Esophagus mucosa (tissue), 1 donor: ENCODE measurements at regions not wholly inside any gene's neighbourhood (a gene's known extent, or its start where the extent isn't known, plus 50 kb on each side); places are given as distances from the start of the nearest gene placed in this dataset.
"Not testable (repeated sequence)": the region's sequence is repeated elsewhere in the genome, so short reads cannot be mapped to it uniquely, and the experiment has no call there.

Experiments
- ATAC-seq: fragments of 200-7000 bp; cut with Tn5 transposase; one replicate; pipeline ENCODE4 v1.9.1; 2020
- donor health status: DM: yes; HTN: yes; CAD: no.

DNA sequence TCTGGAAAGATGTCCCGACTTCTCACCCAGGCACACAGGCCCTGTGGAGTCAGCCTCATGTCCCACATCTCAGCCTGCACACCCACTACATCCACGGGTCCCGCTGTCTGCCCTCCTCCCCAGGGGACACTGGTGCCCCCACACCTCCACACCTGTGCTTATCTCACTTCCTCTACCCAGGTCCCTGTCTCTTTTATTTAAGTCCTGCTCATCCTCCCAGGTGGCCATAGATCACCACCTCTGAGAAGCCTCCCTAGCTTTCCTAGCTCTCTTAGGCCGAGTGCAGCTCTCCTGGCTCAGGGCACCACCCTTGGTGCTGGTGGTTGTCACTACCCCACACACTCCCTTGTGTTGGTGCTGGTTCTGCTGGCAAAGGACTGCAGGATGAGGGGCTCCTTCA is 143.6 kb upstream of the PITX1 start:
- no peak for ATAC-seq

DNA sequence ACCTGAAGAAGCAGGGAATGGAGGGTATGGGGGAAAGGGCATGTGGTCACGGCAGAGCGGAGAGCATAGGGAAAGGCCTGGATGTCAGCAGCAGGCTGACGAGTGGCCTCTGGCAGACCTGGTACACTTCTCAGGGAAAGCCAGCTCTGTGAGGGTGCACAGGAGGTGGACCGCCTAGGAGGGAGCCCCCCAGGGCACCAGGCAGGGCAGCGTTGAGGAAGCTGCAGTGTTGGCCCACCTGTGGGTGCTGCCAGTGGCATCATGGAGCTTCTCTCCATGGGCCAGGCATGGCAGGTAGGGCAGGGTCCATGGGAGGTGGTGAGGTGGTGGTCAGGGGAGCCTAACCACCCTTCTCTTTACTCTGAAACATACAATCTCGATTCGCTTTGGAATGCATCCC is 143.0 kb upstream of the PITX1 start:
- no peak for ATAC-seq

GRCh38 chr5:135174315-135175096 is 140.5 kb upstream of the PITX1 start:
- ATAC-seq, result peak; percentile 12

DNA sequence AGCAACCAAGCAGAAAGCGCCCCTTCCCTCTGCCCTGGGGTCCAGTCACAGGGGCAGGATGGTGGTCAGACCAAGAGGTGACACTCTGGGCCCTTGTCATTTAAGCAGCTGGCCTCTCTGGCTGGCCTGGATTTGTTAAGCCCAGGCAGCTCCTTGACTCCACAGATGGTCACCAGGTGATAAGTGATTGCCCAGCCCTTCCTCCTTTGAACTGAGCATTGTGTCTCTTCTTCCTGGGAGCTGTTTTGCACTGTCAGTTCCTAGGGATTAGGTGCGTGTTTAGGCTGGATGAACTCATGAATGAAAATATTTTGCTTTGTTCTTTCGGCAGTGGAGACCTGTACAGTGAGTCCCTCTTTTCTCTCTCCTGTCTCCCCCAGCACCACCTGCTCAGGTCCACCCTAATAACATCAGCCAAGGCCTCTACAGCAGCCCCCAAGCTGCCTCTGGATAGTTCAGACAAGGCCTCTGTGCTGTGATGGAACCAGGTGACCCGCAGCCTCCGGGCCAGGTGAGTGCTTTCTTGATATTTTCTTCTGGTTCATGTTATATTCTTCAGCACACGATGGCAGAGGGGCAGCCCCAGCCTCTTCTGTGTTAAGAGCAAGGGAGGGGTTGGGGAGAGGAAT is 139.7 kb upstream of the PITX1 start:
- ATAC-seq, result peak; percentile 53

DNA sequence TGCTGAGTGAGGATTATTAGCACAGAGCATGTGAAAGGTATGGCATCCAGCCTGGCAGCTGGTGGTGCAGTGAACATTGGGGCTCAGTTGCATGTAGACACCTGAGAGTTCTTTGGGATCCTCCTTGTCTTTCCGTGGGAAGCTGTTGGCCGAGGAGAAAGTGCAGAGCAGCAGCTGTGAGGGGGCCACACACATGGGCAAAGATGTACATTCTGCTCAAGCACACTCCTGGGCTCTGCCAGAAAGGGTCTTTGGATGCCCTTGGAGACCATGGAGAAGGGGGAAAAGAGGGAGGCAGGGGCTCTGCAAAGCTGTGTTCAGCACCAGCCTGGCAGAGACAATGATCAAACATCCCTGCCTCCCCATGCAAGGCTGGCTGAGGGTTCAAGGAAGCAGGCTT is 138.7 kb upstream of the PITX1 start:
- ATAC-seq, result no peak

DNA sequence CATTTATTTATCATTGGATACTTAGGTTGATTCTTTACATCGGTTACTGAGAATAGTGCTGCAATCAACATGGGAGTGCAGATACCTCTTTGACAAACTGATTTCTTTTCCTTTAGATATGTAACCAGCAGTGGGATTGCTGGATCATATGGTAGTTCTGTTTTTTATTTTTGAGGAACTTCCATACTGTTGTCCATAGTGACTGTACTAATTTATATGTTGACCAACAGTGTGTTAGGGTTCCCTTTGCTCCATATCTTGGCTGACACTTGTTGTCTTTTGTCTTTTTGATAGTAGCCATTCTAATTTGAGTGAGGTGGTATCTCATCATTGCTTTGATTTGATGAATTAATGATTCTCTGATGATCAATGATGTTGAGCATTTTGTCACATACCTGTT is 137.3 kb upstream of the PITX1 start:
- no peak for ATAC-seq

GRCh38 chr5:135170500-135170899 is 136.5 kb upstream of the PITX1 start:
- ATAC-seq, result no peak

GRCh38 chr5:135169753-135170152 is 135.7 kb upstream of the PITX1 start:
- ATAC-seq, result no peak

DNA sequence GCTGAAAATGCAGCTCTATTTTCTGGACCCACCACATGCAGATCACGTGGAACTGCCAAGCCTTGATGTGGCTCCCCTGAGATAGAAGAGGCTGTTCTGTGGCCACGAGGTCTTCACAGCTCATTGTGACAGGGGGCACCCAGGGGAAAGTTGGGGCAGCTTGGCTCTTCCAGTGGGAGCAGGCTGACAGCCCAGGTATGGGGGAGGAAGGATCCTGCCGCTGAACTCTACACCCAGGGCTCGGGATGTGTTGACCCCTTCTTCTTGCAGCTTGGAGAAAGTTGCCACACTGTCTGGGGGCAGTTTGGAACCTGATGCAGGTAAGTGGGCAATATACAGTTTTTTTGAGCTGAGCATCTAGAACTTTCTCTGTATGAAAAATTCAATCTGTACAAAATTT is 133.6 kb upstream of the PITX1 start:
- ATAC-seq, result no peak

DNA sequence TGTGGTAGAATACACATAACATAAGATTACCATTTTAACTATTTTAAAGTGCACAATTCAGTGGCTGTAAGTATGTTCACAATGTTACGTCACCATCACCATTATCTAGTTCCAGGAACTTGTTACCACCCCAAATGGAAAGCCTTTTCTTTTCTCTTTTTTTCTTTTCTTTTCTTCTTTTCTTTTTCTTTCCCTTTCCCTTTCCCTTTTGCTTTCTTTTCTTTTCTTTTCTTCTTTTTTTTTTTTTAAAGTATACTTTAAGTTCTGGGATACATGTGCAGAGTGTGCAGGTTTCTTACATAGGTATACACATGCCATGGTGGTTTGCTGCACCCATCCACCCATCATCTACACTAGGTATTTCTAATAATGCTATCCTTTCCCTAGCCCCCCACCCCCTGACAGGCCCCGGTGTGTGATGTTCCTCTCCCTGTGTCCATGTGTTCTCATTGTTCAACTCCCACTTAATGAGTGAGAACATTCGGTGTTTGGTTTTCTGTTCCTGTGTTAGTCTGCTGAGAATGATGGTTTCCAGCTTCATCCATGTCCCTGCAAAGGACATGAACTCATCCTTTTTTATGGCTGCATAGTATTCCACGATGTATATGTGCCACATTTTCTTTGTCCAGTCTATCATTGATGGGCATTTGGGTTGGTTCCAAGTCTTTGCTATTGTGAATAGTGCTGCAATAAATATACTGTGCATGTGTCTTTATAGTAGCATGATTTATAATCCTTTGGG is 131.0 kb upstream of the PITX1 start:
- not testable (repeated sequence) for ATAC-seq

DNA sequence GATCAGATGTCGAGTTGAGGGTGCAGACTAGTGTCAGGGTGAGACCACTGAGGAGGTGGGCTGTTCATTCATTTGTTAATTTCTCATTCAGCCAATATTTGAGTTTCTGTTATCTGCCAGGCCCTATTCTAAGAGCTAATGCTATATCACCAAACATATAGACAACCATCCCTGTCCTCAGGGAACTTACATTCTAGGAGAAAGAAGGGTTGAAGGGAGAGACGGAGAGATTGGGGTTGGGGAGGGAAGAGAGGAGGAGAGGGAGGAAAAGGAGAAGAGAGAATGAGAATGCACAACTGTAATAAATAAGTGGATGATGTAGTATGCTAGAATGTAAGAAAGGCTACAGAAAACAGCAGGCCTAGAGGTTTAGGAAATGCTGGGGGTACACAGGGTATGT is 129.9 kb upstream of the PITX1 start:
- ATAC-seq, result no peak

GRCh38 chr5:135163391-135163790 is 129.4 kb upstream of the PITX1 start:
- peak; percentile 60 for ATAC-seq

DNA sequence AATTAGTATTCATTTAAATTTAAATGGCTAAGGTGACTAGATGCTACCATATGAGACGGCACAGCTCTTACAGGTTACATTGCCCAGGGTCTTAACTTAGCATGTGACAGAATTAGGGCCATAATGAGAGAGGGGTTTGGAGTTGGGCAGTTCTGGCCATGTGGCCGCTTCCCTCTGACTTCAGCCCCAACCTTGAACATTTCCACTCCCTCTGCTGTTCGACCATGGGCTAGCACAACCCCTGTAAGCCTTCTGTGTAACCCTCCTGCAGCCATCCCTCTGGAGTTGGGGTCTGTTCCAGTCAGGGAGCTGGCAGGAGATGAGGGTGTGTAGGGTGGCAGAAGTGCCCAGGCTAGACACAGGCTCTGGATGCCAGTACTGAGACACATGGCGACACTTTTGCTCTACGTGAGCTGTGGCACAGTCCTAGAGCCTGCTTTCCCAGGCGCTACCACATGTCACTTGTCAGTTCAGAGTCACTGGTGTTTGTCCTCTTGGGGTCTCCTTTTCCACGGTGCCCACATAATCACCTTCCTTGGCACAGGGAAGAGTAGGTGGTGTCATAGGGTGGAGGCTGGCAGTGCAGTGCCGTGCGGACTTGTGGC is 128.7 kb upstream of the PITX1 start:
- ATAC-seq, result no peak

GRCh38 chr5:135161221-135161620 is 127.2 kb upstream of the PITX1 start:
- no peak for ATAC-seq

DNA sequence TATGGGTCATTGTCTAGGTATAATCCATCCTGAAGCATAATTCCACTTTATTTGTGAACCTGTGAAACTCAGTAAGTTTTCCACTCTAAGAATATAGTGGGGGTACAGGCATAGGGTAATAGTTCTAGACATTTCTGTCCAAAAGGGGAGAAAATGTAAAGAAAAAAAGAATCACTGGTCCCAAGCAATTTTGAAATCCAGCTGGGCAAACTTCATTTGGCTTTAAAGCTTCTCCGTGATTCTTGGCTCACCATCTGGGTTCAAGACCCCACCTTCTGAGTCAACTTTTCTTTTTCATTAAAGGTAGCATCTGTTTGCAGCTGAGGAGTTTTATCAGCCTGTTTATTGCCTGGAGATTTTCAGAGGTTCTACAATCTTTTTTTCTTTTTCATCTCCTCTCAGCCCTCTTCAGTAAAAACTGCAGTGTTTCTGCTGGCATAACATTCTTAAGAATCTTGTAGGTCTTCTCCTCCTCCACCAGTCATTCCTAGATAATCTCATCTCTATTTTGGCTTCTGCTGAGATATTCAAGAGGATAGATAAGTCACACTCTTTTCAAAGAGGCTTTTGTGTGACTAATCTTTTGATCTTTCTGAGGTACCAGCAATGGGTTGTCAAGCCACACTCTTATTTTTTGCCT is 126.1 kb upstream of the PITX1 start:
- ATAC-seq, result no peak

GRCh38 chr5:135159626-135160025 is 125.6 kb upstream of the PITX1 start:
- no peak for ATAC-seq

GRCh38 chr5:135158982-135159381 is 125.0 kb upstream of the PITX1 start:
- ATAC-seq, result no peak

- no peak for ATAC-seq
These were observed 124.3 kb upstream of the PITX1 start for GRCh38 chr5:135158314-135158697.

GRCh38 chr5:135157421-135158313 is 123.6 kb upstream of the PITX1 start:
- peak; percentile 1 for ATAC-seq

DNA sequence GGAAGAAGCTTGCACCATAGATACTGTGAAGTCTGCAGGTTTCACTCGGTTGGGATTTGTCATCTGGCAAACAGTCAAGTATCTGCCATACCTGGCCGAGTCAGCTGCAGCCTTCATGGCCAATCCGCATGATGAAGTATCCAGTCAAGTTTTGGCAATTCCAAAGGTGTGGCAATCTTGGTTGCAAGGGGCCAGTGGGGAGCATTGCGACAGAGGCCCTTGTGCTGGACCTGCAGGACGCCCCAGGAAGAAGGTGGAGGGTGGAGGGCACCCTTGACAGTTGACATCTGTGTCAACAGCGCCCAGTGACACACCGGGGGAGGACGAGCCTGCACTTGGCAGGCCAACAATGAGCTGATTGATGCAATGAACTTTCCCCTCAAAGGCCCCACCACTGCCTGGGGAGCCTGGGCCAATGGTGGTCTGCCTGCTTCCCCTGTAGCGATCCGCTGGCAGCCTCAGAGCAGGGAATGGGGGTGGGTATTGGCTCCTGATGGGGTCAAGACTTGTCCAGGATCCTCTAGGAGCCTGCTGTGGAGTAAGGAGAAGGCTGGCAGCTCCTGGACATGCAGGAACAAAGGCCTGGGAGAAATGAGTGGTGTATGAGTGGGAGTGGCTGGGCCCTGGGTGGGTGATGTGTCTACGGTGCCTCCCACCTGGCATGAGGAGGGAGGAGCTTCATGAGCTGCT is 122.8 kb upstream of the PITX1 start:
- ATAC-seq, result peak; percentile 84

GRCh38 chr5:135156337-135156714 is 122.3 kb upstream of the PITX1 start:
- no peak for ATAC-seq
